ENCODE measurements at regions not wholly inside any gene's neighbourhood (a gene's known extent, or its start where the extent isn't known, plus 50 kb on each side); places are given as distances from the start of the nearest gene placed in this dataset.

DNA sequence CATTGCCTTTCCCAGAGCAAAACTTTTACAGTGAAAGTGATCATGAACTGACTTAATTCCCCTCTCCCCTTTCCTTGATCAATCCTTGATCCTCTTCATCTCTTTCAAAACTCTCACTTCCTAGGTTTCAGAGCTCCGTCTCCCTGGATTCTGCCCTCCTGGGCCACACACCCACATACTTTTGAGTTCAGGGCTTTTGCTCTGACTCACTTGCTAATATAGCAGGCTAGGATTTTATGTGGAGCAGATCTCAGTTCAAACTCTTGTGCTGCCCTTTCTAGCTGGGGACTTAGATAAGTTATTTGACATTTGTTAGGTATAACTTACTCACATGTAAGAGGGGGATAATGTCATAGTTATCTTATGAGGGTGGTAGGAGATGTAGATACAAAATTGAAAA, 109.1 kb upstream of the MLIP start:
- Histone ChIP-seq H3K9me3 (ENCODE audit: insufficient read depth, low read depth, low read length) (no peaks in the 10 kb centered on the region), H3K4me1 (ENCODE audit: insufficient read depth, low read length, poor library complexity, severe bottlenecking) (peaks cover 7% of the 10 kb centered on the region), H2AFZ (ENCODE audit: low read length) (peak overlapping the region; percentile 27; the same call in 1 of the 2 replicates), H3K9ac (ENCODE audit: low read depth, low read length, poor library complexity, severe bottlenecking) (no peak overlapping the region), H3K4me3 (ENCODE audit: low read length, poor library complexity, severe bottlenecking) (no peak overlapping the region), H4K20me1 (ENCODE audit: insufficient read depth, low read length, poor library complexity, severe bottlenecking) (no peaks in the 10 kb centered on the region), H3K9me2 (replicated peaks; ENCODE audit: low read depth, low read length) (no peaks in the 10 kb centered on the region), H3K4me2 (ENCODE audit: low read depth, low read length, poor library complexity, severe bottlenecking) (no peak overlapping the region), H3F3A (ENCODE audit: low read depth) (no peaks in the 10 kb centered on the region), H3K36me3 (ENCODE audit: insufficient read depth, low read length) (no peaks in the 10 kb centered on the region), H3K27me3 (ENCODE audit: insufficient read depth, low read length, poor library complexity, severe bottlenecking) (no peaks in the 10 kb centered on the region), H3K79me2 (ENCODE audit: insufficient read depth, low read length) (no peaks in the 10 kb centered on the region)
- no peak for TF ChIP-seq EZH2phosphoT487 (IDR thresholded peaks at IDR 0.05; ENCODE audit: borderline replicate concordance)
- TF ChIP-seq CTCF (conservative IDR thresholded peaks at IDR 0.05; ENCODE audit: low read length), result no peak

DNA sequence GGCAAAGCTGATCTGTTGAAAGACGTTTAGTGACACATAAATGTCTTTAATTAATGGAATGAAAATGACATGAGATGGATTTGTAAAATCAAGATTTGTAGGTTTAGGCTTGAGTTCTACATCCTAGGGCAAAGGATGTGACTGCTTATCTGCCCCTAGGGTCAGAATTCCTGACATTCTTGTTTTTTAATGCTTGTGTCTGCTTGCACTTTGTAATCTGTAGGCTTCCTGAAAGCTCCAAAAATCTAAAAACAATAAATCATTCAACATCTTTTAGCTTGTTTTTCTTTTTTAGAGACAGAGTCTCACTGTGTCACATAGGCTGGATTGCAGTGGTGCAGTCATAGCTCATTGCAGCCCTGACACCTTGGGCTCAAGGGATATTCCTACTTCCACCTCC, 107.9 kb upstream of the MLIP start:
- TF ChIP-seq EZH2phosphoT487 (IDR thresholded peaks at IDR 0.05; ENCODE audit: borderline replicate concordance), result no peak
- TF ChIP-seq CTCF (conservative IDR thresholded peaks at IDR 0.05; ENCODE audit: low read length), result no peak
- Histone ChIP-seq H3K4me2 (ENCODE audit: low read depth, low read length, poor library complexity, severe bottlenecking) (no peak overlapping the region), H3F3A (ENCODE audit: low read depth) (no peaks in the 10 kb centered on the region), H3K4me3 (ENCODE audit: low read length, poor library complexity, severe bottlenecking) (no peak overlapping the region), H3K27me3 (ENCODE audit: insufficient read depth, low read length, poor library complexity, severe bottlenecking) (no peaks in the 10 kb centered on the region), H3K36me3 (ENCODE audit: insufficient read depth, low read length) (no peaks in the 10 kb centered on the region), H2AFZ (ENCODE audit: low read length) (no peak overlapping the region), H3K9ac (ENCODE audit: low read depth, low read length, poor library complexity, severe bottlenecking) (no peak overlapping the region), H3K9me2 (replicated peaks; ENCODE audit: low read depth, low read length) (no peaks in the 10 kb centered on the region), H3K79me2 (ENCODE audit: insufficient read depth, low read length) (no peaks in the 10 kb centered on the region), H3K4me1 (ENCODE audit: insufficient read depth, low read length, poor library complexity, severe bottlenecking) (peaks cover 5% of the 10 kb centered on the region), H3K9me3 (ENCODE audit: insufficient read depth, low read depth, low read length) (no peaks in the 10 kb centered on the region), H4K20me1 (ENCODE audit: insufficient read depth, low read length, poor library complexity, severe bottlenecking) (no peaks in the 10 kb centered on the region)

- no peaks in the 10 kb centered on the region for H3K79me2 ChIP-seq (ENCODE audit: insufficient read depth, low read length)
- H3K4me2 ChIP-seq (ENCODE audit: low read depth, low read length, poor library complexity, severe bottlenecking), result no peak overlapping the region
- H3F3A ChIP-seq (ENCODE audit: low read depth), result no peaks in the 10 kb centered on the region
- no peaks in the 10 kb centered on the region for H3K36me3 ChIP-seq (ENCODE audit: insufficient read depth, low read length)
- no peaks in the 10 kb centered on the region for H3K9me2 ChIP-seq (replicated peaks; ENCODE audit: low read depth, low read length)
- no peaks in the 10 kb centered on the region for H4K20me1 ChIP-seq (ENCODE audit: insufficient read depth, low read length, poor library complexity, severe bottlenecking)
- TF ChIP-seq EZH2phosphoT487 (IDR thresholded peaks at IDR 0.05; ENCODE audit: borderline replicate concordance) (no peak), CTCF (conservative IDR thresholded peaks at IDR 0.05; ENCODE audit: low read length) (no peak)
- no peaks in the 10 kb centered on the region for H3K9me3 ChIP-seq (ENCODE audit: insufficient read depth, low read depth, low read length)
- no peak overlapping the region for H3K4me3 ChIP-seq (ENCODE audit: low read length, poor library complexity, severe bottlenecking)
- no peak overlapping the region for H3K9ac ChIP-seq (ENCODE audit: low read depth, low read length, poor library complexity, severe bottlenecking)
- H3K27me3 ChIP-seq (ENCODE audit: insufficient read depth, low read length, poor library complexity, severe bottlenecking), result no peaks in the 10 kb centered on the region
- no peak overlapping the region for H2AFZ ChIP-seq (ENCODE audit: low read length)
- H3K4me1 ChIP-seq (ENCODE audit: insufficient read depth, low read length, poor library complexity, severe bottlenecking), result no peaks in the 10 kb centered on the region
Measured at GRCh38 chr6:54008589-54008988, 102.7 kb upstream of the MLIP start.

Data from Loucy (cell line).